Suppressor macrophage (primary cell): ENCODE measurements at regions not wholly inside any gene's neighbourhood (a gene's known extent, or its start where the extent isn't known, plus 50 kb on each side); places are given as distances from the start of the nearest gene placed in this dataset.
"Not testable (repeated sequence)": the region's sequence is repeated elsewhere in the genome, so short reads cannot be mapped to it uniquely, and the experiment has no call there.

Experiments
- DNase-seq, 4 experiments: peaks; one replicate each; pipeline ENCODE4 v3.0.0-alpha.2; 2020 to 2022

DNA sequence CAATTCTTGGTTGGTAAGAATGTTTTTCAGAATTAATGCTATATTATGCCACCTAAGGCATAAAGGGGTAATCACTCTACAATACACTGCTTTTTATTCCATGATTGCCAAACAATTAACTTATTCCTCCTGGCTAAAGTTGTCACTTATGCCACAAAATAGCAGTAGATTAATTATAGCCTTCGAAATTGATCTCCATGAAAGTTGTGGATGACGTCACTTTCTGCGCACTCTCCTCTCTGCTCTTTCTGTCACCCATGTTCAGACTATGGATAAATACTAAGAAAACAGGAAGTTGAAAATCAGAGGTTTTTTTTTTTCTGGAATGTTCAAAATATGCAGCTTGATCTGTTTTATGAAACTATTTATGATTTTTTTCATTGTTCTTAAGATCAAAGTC, 790.1 kb upstream of the CNTN5 start:
- DNase-seq, result no peak

DNA sequence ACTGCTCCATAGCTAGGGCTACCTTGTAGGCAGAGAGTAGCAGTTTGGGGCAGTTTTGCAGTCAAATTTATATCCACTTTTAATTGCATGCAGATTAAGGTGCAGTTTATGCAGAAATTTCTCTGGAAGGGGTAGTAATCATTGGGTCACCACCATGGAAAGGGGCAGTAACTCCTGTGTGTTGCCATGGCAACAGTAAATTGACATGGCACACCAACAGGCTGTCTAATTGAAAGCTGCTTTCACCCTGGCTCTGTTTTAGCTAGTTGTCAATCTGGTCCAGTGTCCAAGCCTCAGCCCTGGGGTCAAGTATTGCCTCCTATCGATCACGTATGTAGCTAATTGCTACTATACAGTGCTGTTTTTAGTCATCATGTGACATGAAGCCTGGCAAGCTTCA, 786.1 kb upstream of the CNTN5 start:
- DNase-seq, result no peak

DNA sequence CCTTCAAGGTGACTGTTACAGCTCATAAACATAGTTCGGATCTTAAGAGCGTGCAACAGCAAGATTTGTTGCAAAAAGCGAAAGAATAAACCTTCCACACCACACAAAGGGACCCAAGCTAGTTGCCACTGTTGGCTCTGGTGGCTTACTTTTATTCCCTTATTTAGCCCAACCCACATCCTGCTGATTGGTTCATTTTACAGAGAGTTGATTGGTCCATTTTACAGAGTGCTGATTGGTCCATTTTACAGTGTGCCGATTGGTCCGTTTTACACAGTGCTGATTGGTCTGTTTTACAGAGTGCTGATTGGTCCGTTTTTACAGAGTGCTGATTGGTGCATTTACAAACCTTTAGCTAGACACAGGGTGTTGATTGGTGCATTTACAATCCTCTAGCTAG, 776.9 kb upstream of the CNTN5 start:
- no peak for DNase-seq

GRCh38 chr11:98260983-98261382, 759.8 kb upstream of the CNTN5 start:
- DNase-seq, result no peak

GRCh38 chr11:98277251-98277912, 743.4 kb upstream of the CNTN5 start:
- DNase-seq, result no peak

- DNase-seq, result no peak
Measured at GRCh38 chr11:98289617-98290263, 731.0 kb upstream of the CNTN5 start.

- no peak for DNase-seq
Measured at GRCh38 chr11:98296091-98296880, 724.5 kb upstream of the CNTN5 start.

- DNase-seq, result no peak
Measured at GRCh38 chr11:98300719-98301118, 720.0 kb upstream of the CNTN5 start.

DNA sequence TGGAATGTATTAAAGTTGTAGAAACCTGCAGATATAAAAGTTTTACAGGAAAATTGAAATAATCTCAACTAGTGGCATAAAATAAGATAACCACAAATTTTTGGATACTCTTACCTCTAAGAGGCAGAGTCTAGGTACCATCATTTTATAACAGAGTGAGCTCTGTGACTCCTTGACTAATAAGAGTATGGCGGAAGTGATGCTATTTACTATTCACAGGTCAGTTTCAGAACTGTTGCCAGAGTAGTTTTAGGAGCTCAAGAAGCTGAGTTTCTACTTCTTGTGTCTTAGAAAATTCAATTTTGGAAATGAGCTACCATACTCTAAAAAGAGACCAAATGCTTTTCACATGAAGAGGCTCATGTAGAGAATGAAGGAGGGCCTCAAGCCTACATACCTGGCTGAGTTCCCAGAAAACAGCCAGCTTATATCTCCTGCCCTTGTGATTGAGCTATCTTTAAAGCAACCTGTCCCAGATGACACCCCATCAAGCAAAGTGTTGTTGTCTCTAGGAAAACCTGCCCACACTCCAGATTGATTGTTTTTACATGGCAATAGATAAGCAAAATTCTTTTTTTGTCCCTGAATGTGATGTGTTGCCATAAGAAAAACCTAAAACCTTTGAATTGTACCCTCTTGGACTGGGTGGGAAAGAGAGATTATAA, 712.8 kb upstream of the CNTN5 start:
- no peak for DNase-seq

DNA sequence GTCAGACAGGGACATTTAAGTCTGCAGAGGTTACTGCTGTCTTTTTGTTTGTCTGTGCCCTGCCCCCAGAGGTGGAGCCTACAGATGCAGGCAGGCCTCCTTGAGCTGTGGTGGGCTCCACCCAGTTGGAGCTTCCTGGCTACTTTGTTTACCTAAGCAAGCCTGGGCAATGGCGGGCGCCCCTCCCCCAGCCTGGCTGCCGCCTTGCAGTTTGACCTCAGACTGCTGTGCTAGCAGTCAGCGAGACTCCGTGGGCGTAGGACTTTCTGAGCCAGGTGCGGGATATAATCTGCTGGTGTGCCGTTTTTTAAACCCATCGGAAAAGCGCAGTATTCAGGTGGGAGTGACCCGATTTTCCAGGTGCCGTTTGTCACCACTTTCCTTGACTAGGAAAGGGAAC, 690.4 kb upstream of the CNTN5 start:
- DNase-seq, result not testable (repeated sequence)

GRCh38 chr11:98358551-98358950, 662.2 kb upstream of the CNTN5 start:
- DNase-seq, result no peak

DNA sequence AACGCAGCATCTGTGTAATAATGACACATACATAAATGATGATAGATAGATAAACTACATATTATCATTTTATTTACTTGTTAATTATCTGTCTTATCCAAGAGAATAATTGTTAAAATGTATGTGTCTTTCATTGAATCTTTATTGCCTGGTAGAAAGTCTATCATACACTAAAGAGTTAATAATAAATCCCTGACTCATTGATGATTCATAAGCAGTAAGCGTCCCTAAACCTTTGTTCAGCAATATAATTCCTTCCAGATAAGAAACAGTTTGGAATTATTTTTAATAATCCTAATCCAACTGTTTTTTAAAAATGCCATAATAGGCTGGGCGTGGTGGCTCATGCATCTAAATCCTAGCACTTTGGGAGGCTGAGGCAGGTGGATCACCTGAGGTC, 655.6 kb upstream of the CNTN5 start:
- DNase-seq, result no peak

DNA sequence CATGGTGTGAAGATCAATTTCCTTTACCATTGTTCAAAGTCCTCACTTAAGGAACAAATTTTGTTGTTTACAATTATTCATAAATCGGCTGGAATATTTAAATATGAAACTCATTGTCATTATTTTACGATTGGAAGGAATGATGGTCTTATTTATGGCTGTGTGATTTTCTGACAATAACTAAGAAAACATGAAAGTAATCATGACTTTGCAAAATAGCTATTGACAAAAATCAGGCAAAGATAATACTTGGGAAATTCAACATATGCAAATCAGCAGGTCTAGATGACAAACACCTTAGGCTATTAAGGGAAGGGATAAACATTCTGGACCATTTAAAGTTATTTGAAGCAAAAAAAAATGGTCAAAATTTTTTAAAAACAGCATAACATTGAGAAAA, 654.8 kb upstream of the CNTN5 start:
- DNase-seq, result no peak

GRCh38 chr11:98390391-98390790, 630.4 kb upstream of the CNTN5 start:
- no peak for DNase-seq

GRCh38 chr11:98394500-98394899, 626.2 kb upstream of the CNTN5 start:
- DNase-seq, result not testable (repeated sequence)

DNA sequence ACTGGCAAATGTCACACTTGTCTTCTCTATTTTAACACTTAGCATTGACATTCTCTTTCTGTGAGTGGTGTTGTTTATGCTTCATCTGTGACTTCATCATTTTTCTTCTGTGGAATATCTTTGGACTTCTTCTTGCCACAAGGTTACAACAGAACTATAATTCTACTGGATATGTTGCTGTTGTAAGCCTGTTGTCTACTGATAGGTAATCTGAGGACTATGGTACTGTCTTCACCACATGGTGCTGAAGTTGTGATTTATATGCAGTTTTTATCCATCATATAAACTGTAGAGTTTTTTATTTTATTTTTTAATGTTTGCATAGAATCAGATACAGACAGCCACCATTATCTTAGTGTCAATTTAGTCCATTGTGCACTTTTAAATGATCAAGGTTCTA, 622.2 kb upstream of the CNTN5 start:
- no peak for DNase-seq

- DNase-seq, result no peak
Measured at GRCh38 chr11:98409069-98409468, 611.7 kb upstream of the CNTN5 start.

GRCh38 chr11:98411777-98412176, 609.0 kb upstream of the CNTN5 start:
- DNase-seq, result no peak

DNA sequence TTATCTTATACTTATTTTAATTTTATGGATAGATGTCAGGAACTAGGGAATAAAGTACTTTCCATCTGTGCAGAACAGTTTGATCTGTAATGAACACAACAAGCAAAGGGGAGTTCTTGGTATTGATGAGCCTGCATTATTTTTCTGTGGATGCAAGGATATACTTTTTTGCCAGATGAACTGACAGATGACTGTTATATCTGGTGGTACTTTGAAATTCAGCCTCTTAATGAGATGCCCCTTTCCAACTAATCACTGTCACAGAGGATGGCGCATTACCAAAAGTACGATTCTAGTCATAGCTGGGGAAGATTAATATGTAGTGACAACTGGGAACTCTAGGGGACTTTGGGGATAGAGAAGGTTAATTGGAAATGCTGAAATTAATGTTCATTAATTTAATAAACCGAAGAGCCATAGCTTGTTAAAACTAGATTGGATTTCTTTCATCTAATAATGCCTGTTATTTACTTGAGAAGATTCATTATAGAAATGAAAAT, 603.4 kb upstream of the CNTN5 start:
- no peak for DNase-seq

DNA sequence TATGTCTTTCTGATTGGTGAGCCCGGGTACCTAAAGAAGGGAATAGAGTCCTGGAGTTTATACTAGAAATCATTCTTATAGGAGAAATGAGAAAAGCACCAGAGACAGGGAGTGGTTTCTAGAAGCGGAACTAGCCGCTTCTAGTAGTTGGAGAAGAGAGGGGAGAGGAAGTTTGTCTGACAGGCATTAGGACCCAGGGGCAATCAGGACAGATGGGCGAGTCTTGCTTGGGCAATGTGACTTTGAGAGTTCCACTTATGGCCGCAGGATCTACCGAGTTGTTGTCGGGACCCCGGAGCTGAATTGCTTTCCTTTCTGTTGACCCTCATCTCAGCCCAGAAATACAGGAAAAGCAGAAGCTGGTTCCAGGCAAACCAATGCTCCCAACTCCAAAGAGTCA, 596.8 kb upstream of the CNTN5 start:
- no peak for DNase-seq

DNA sequence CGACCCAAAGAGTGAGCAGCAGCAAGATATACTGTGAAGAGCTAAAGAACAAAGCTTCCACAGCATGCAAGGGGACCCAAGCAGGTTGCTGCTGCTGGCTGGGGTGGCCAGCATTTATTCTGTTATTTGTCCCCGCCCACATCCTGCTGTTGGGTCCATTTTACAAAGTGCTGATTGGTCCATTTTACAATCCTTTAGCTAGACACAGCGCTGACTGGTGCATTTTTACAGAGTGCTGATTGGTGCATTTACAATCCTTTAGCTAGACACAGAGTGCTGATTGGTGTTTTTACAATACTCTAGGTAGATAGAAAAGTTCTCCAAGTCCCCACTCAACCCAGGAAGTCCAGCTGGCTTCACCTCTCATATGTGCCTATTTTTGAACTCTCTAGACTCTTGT, 596.0 kb upstream of the CNTN5 start:
- DNase-seq, result not testable (repeated sequence)

- DNase-seq, result no peak
Measured at GRCh38 chr11:98431463-98432359, 589.0 kb upstream of the CNTN5 start.
